ENCODE measurements at regions not wholly inside any gene's neighbourhood (a gene's known extent, or its start where the extent isn't known, plus 50 kb on each side); places are given as distances from the start of the nearest gene placed in this dataset.
"Not testable (repeated sequence)": the region's sequence is repeated elsewhere in the genome, so short reads cannot be mapped to it uniquely, and the experiment has no call there.

DNA sequence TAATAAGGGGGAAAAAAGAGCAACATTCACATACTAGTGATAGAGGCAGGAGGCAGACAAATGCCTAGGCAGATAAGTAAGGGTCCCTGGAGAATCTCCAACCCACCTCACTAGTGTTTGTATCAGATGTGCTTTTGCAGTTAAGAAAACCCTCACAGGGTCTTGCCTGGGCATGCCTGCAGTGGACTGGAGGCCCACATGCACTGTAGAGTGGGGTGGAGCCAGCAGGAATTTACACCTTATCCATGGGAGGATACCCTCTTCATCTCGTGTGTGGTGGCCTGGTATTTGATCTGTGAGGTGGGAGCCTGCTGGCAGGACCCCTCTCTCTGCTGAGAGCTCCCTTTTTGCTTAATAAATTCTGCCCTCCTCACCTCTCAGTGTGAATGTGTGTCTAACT, 238.0 kb upstream of the SLC16A7 start:
- H3K27me3 ChIP-seq (ENCODE audit: low read depth) = no peaks in the 10 kb centered on the region
- TF ChIP-seq, protein P1, sequence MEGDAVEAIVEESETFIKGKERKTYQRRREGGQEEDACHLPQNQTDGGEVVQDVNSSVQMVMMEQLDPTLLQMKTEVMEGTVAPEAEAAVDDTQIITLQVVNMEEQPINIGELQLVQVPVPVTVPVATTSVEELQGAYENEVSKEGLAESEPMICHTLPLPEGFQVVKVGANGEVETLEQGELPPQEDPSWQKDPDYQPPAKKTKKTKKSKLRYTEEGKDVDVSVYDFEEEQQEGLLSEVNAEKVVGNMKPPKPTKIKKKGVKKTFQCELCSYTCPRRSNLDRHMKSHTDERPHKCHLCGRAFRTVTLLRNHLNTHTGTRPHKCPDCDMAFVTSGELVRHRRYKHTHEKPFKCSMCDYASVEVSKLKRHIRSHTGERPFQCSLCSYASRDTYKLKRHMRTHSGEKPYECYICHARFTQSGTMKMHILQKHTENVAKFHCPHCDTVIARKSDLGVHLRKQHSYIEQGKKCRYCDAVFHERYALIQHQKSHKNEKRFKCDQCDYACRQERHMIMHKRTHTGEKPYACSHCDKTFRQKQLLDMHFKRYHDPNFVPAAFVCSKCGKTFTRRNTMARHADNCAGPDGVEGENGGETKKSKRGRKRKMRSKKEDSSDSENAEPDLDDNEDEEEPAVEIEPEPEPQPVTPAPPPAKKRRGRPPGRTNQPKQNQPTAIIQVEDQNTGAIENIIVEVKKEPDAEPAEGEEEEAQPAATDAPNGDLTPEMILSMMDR (IDR thresholded peaks at IDR 0.05; ENCODE audit: borderline replicate concordance) = no peak
- intact Hi-C loops (cut with micrococcal nuclease) = no loop called here

DNA sequence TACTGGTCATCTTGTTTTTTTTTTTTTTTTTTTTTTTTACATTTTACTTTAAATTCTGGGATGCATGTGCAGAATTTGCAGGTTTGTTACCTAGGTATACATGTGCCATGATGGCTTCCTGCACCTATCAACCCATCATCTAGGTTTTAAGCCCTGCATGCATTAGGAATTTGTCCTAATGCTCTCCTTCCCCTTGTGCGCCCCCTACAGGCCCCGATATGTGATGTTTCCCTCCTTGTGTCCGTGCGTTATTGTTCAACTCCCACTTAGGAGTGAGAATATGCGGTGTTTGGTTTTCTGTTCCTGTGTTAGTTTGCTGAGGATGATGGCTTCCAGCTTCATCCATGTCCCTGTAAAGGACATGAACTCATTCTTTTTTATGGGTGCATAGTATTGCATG, 249.6 kb upstream of the SLC16A7 start:
- H3K4me3 ChIP-seq; H3K36me3 ChIP-seq; DNase-seq; H3K27ac ChIP-seq (replicated peaks); H3K4me1 ChIP-seq; intact Hi-C loops (cut with micrococcal nuclease); H3K27me3 ChIP-seq (ENCODE audit: low read depth): not testable (repeated sequence)
- H3K9me3 ChIP-seq (replicated peaks) = peaks cover 19% of the 10 kb centered on the region

More for the DNA sequence above, 238.0 kb upstream of the SLC16A7 start:
- no peaks in the 10 kb centered on the region for H3K9me3 ChIP-seq (replicated peaks)
- H3K4me1 ChIP-seq = no peaks in the 10 kb centered on the region
- no peak for DNase-seq
- H3K27ac ChIP-seq (replicated peaks) = no peak overlapping the region
- no peaks in the 10 kb centered on the region for H3K36me3 ChIP-seq
- H3K4me3 ChIP-seq = no peak overlapping the region

DNA sequence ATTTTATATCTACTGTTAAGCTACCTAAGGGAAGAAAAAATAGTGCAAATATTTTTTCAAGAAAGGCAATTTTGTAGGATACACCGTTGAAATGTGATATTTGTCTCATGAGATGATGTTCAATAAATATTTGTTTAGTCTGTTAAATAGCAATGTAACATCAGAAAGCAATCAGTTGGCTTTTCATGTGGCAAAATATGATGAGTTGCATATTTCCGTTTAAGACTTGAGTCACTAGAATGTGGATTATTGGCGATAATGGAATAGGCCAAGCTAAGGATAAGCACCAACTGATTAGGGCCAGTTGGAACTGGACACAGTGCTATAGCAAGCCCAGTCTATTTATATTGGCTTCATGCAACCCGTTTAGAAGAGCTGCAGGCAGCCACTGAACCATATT, 250.4 kb upstream of the SLC16A7 start:
- Histone ChIP-seq H3K27ac (replicated peaks) (no peak overlapping the region), H3K27me3 (ENCODE audit: low read depth) (no peaks in the 10 kb centered on the region), H3K9me3 (replicated peaks) (peaks cover 19% of the 10 kb centered on the region), H3K4me3 (no peak overlapping the region), H3K36me3 (no peaks in the 10 kb centered on the region), H3K4me1 (no peaks in the 10 kb centered on the region)
- DNase-seq = no peak
- TF ChIP-seq, protein P1 (IDR thresholded peaks at IDR 0.05; ENCODE audit: borderline replicate concordance) = no peak
- intact Hi-C loops (cut with micrococcal nuclease) = no loop called here

DNA sequence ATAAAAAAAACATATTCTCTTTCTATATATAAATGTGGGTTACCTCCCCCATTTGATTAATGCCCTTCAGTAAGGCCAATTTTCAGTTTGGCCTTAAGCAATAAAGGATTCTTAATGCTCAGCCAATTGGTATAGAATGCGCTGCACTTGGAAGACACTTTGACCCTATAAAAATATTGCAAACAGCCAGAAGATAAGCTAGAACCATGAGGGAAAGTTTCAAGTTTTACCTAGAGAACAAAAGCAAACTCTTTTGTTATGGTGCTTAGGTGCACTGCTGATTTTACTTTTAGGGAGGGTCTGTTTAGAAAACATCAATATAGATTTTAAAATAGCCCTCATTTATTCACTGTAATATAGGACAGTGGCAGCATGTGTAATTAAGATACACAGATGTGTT, 251.6 kb upstream of the SLC16A7 start:
- no peak overlapping the region for H3K4me3 ChIP-seq
- H3K27ac ChIP-seq (replicated peaks) = no peak overlapping the region
- H3K4me1 ChIP-seq = no peaks in the 10 kb centered on the region
- H3K36me3 ChIP-seq = no peaks in the 10 kb centered on the region
- TF ChIP-seq, protein P1 (IDR thresholded peaks at IDR 0.05; ENCODE audit: borderline replicate concordance) = no peak
- no peaks in the 10 kb centered on the region for H3K27me3 ChIP-seq (ENCODE audit: low read depth)
- intact Hi-C loops (cut with micrococcal nuclease) = no loop called here
- no peak for DNase-seq
- H3K9me3 ChIP-seq (replicated peaks) = peaks cover 19% of the 10 kb centered on the region

DNA sequence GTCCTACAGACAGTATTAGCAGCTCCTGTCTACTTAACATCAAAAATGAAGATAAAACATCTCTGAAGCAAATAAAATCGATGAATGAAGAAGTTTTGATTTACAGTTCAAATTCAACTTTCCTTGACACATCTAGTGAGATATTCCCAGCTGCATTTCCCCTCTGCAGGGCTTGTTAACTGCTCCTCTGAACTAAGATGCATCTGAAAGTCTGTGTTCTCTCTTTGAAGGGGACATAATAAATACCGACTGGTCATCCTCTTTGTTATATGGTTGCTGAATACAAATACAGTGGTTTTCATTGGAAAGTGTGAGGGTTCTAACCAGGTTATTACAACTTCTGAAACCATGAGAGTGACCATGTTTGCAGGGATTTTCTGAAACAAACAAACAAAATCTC, 266.4 kb upstream of the SLC16A7 start:
- Histone ChIP-seq H3K36me3 (no peaks in the 10 kb centered on the region), H3K9me3 (replicated peaks) (no peaks in the 10 kb centered on the region), H3K4me3 (no peak overlapping the region), H3K27ac (replicated peaks) (no peak overlapping the region), H3K4me1 (no peaks in the 10 kb centered on the region), H3K27me3 (ENCODE audit: low read depth) (no peaks in the 10 kb centered on the region)
- no peak for DNase-seq
- TF ChIP-seq, protein P1 (IDR thresholded peaks at IDR 0.05; ENCODE audit: borderline replicate concordance) = no peak
- intact Hi-C loops (cut with micrococcal nuclease) = no loop called here

DNA sequence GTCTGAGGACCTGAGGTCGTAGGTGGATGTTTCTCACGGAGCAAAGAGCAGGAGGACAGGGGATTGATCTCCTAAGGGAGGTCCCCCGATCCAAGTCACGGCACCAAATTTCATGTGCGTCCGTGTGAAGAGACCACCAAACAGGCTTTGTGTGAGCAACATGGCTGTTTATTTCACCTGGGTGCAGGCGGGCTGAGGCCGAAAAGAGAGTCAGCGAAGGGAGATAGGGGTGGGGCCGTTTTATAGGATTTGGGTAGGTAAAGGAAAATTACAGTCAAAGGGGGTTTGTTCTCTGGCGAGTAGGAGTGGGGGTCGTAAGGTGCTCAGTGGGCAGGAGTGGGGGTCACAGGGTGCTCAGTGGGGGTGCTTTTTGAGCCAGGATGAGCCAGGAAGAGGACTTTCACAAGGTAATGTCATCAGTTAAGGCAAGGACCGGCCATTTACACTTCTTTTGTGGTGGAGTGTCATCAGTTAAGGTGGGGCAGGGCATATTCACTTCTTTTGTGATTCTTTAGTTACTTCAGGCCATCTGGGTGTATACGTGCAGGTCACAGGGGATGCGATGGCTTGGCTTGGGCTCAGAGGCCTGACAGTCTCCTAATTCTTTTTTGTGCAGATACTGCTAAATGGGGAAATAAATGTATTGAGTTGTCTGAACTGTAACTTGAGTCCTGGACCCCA, 267.3 kb upstream of the SLC16A7 start:
- H3K36me3 ChIP-seq; DNase-seq; H3K27ac ChIP-seq (replicated peaks); H3K27me3 ChIP-seq (ENCODE audit: low read depth); H3K4me3 ChIP-seq; H3K9me3 ChIP-seq (replicated peaks); H3K4me1 ChIP-seq; intact Hi-C loops (cut with micrococcal nuclease): not testable (repeated sequence)

DNA sequence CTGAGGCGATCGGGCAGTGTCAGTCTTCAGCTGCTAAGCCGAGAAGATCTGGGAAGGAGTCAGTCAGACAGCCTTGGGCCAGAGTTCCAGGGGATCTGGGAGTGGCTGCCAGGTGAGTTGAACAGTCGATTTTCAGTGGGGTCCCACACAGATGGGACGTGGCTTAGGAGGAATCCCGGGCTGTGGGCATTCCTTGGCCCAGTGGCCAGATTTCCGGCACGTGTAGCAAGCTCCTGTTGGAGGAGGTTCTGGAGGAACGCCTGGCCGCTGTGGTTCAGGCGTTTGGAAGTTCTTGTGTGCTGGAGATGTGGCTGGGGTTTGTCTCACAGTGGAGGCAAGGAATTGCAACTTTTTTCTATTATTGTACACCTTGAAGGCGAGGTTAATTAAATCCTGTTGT, 269.4 kb upstream of the SLC16A7 start:
- H3K4me3 ChIP-seq; intact Hi-C loops (cut with micrococcal nuclease); H3K36me3 ChIP-seq; H3K4me1 ChIP-seq; H3K27me3 ChIP-seq (ENCODE audit: low read depth); DNase-seq; H3K9me3 ChIP-seq (replicated peaks); H3K27ac ChIP-seq (replicated peaks): not testable (repeated sequence)
